OCI-LY3 (cell line): ENCODE measurements at regions not wholly inside any gene's neighbourhood (a gene's known extent, or its start where the extent isn't known, plus 50 kb on each side); places are given as distances from the start of the nearest gene placed in this dataset.

Experiments
- H2AFZ ChIP-seq: fragments of 200-600, 300-600 bp; shearing (Covaris generic); 2 replicates; pipeline ENCODE4 v1.6.0; 2014; ENCODE audit warnings: antibody characterized with exemption, low read depth, low read length
- H3K27ac ChIP-seq: fragments of 200-600, 300-600 bp; sonication (generic); 2 replicates; pipeline ENCODE4 v1.5.1; 2014; ENCODE audit warnings: mild to moderate bottlenecking, low read length, moderate library complexity, mixed read lengths
- H3K27me3 ChIP-seq: fragments of 200-600, 300-600 bp; sonication (generic); 2 replicates; pipeline ENCODE4 v1.6.1; 2014; ENCODE audit warnings: low read depth, low read length, mixed read lengths
- H3K36me3 ChIP-seq: fragments of 200-600, 300-600 bp; sonication (generic); replicated peaks from 2 replicates; pipeline ENCODE3; 2014; ENCODE audit warnings: low read depth, low read length, mixed read lengths
- H3K4me1 ChIP-seq: fragments of 300-600, 200-600 bp; sonication (generic); 2 replicates; pipeline ENCODE4 v1.6.1; 2014; ENCODE audit warnings: low read length, mixed read lengths
- H3K4me2 ChIP-seq: fragments of 200-600, 300-600 bp; sonication (generic); 2 replicates; pipeline ENCODE4 v1.6.1; 2014; ENCODE audit warnings: low read length, mixed read lengths
- H3K4me3 ChIP-seq: fragments of 300-600, 200-600 bp; sonication (generic); 2 replicates; pipeline ENCODE4 v1.5.1; 2014; ENCODE audit warnings: antibody characterized with exemption, mild to moderate bottlenecking, low read length, moderate library complexity
- H3K79me2 ChIP-seq: fragments of 300-600, 200-600 bp; shearing (Covaris generic); 2 replicates; pipeline ENCODE4 v1.6.1; 2014; ENCODE audit warnings: mild to moderate bottlenecking, low read length, mixed read lengths
- H3K9ac ChIP-seq: fragments of 300-600, 200-600 bp; shearing (Covaris generic); 2 replicates; pipeline ENCODE4 v1.6.0; 2014; ENCODE audit warnings: mild to moderate bottlenecking, low read length, moderate library complexity
- H3K9me3 ChIP-seq: fragments of 200-600, 300-600 bp; shearing (Covaris generic); 2 replicates; pipeline ENCODE4 v1.6.1; 2014; ENCODE audit warnings: low read length, mixed read lengths; ENCODE audit not compliant: insufficient read depth
- H4K20me1 ChIP-seq: fragments of 200-600, 300-600 bp; sonication (generic); 2 replicates; pipeline ENCODE4 v1.6.1; 2016; ENCODE audit warnings: low read length, mixed read lengths; ENCODE audit not compliant: insufficient read depth
- CTCF ChIP-seq: fragments of 200-600, 300-600 bp; sonication (generic); IDR thresholded peaks from 2 replicates; pipeline ENCODE4 v1.5.1; 2014; ENCODE audit warnings: antibody characterized with exemption, low read length, low read depth
- EZH2phosphoT487 ChIP-seq: fragments of 200-600 bp; shearing (Covaris generic); IDR thresholded peaks from 2 replicates; pipeline ENCODE4 v1.6.1; 2018; ENCODE audit warnings: antibody characterized with exemption, mixed run types, low read depth

- Histone ChIP-seq H3K79me2 (no peaks in the 10 kb centered on the region), H2AFZ (no peak overlapping the region), H3K4me1 (no peaks in the 10 kb centered on the region), H3K4me2 (no peak overlapping the region), H4K20me1 (no peaks in the 10 kb centered on the region), H3K27me3 (no peaks in the 10 kb centered on the region), H3K27ac (no peak overlapping the region), H3K9ac (no peak overlapping the region), H3K36me3 (no peaks in the 10 kb centered on the region), H3K9me3 (no peaks in the 10 kb centered on the region), H3K4me3 (no peak overlapping the region)
- no peak for TF ChIP-seq CTCF
- TF ChIP-seq EZH2phosphoT487: no peak
Observed at GRCh38 chr7:51731075-51731474, 414.5 kb upstream of the COBL start.

- Histone ChIP-seq H3K27ac (no peak overlapping the region), H3K4me3 (no peak overlapping the region), H3K79me2 (no peaks in the 10 kb centered on the region), H3K27me3 (no peaks in the 10 kb centered on the region), H4K20me1 (no peaks in the 10 kb centered on the region), H3K9me3 (no peaks in the 10 kb centered on the region), H2AFZ (no peak overlapping the region), H3K36me3 (no peaks in the 10 kb centered on the region), H3K4me1 (0 out of 2 replicates have a peak, but pooled peaks cover 3% of the 10 kb centered on the region), H3K9ac (no peak overlapping the region), H3K4me2 (no peak overlapping the region)
- TF ChIP-seq CTCF (no peak), EZH2phosphoT487 (no peak)
Observed at GRCh38 chr7:51727441-51727840, 410.8 kb upstream of the COBL start.

- no peaks in the 10 kb centered on the region for H4K20me1 ChIP-seq
- no peaks in the 10 kb centered on the region for H3K27me3 ChIP-seq
- H3K4me2 ChIP-seq: no peak overlapping the region
- no peaks in the 10 kb centered on the region for H3K9me3 ChIP-seq
- H3K4me1 ChIP-seq: peaks cover 11% of the 10 kb centered on the region
- H3K27ac ChIP-seq: no peak overlapping the region
- no peak overlapping the region for H3K9ac ChIP-seq
- no peak overlapping the region for H2AFZ ChIP-seq
- no peak for TF ChIP-seq CTCF
- no peak for TF ChIP-seq EZH2phosphoT487
- H3K36me3 ChIP-seq: peaks cover under 1% of the 10 kb centered on the region
- no peak overlapping the region for H3K4me3 ChIP-seq
- no peaks in the 10 kb centered on the region for H3K79me2 ChIP-seq
Observed at GRCh38 chr7:51706851-51707250, 390.2 kb upstream of the COBL start.

GRCh38 chr7:51705701-51706100 lies 389.1 kb upstream of the COBL start:
- no peaks in the 10 kb centered on the region for H3K27me3 ChIP-seq
- H3K9ac ChIP-seq: no peak overlapping the region
- peaks cover 3% of the 10 kb centered on the region for H3K36me3 ChIP-seq
- no peak overlapping the region for H3K27ac ChIP-seq
- no peak overlapping the region for H2AFZ ChIP-seq
- no peaks in the 10 kb centered on the region for H4K20me1 ChIP-seq
- no peak for TF ChIP-seq EZH2phosphoT487
- no peak for TF ChIP-seq CTCF
- H3K79me2 ChIP-seq: no peaks in the 10 kb centered on the region
- peaks cover 11% of the 10 kb centered on the region for H3K4me1 ChIP-seq
- no peaks in the 10 kb centered on the region for H3K9me3 ChIP-seq
- H3K4me3 ChIP-seq: no peak overlapping the region
- H3K4me2 ChIP-seq: no peak overlapping the region
